Epidermal melanocyte (primary cell): ENCODE measurements at regions not wholly inside any gene's neighbourhood (a gene's known extent, or its start where the extent isn't known, plus 50 kb on each side); places are given as distances from the start of the nearest gene placed in this dataset.

Source experiments
- DNase-seq: peaks from one replicate; pipeline ENCODE4 v3.0.0; 2011; ENCODE audit warnings: low spot score; ENCODE audit not compliant: insufficient read length

GRCh38 chr3:187618722-187619121 is 51.5 kb downstream of the SST start:
- DNase-seq = no peak

GRCh38 chr3:187617213-187617612 is 53.0 kb downstream of the SST start:
- no peak for DNase-seq

GRCh38 chr3:187616307-187616972 is 53.8 kb downstream of the SST start:
- peak; percentile 52 for DNase-seq

GRCh38 chr3:187615630-187616029 is 54.6 kb downstream of the SST start:
- no peak for DNase-seq

- DNase-seq = no peak
Observed at GRCh38 chr3:187612656-187613055, 57.5 kb downstream of the SST start.

- no peak for DNase-seq
Observed at GRCh38 chr3:187610981-187611511, 59.1 kb downstream of the SST start.

GRCh38 chr3:187594272-187594671 is 75.9 kb downstream of the SST start:
- no peak for DNase-seq

- no peak for DNase-seq
Observed at GRCh38 chr3:187593451-187593850, 76.7 kb downstream of the SST start.

GRCh38 chr3:187590861-187591576 is 79.2 kb downstream of the SST start:
- no peak for DNase-seq

GRCh38 chr3:187587076-187587475 is 83.1 kb downstream of the SST start:
- no peak for DNase-seq

GRCh38 chr3:187586226-187586625 is 84.0 kb downstream of the SST start:
- no peak for DNase-seq

- no peak for DNase-seq
Observed at GRCh38 chr3:187572441-187572840, 97.8 kb downstream of the SST start.

- no peak for DNase-seq
Observed at GRCh38 chr3:187571701-187572100, 98.5 kb downstream of the SST start.

- no peak for DNase-seq
Observed at GRCh38 chr3:187570776-187571175, 99.4 kb downstream of the SST start.

- DNase-seq = no peak
Observed at GRCh38 chr3:187568171-187568570, 102.0 kb downstream of the SST start.

- peak; percentile 43 for DNase-seq
Observed at GRCh38 chr3:187567661-187568121, 102.5 kb downstream of the SST start.

- DNase-seq = no peak
Observed at GRCh38 chr3:187567021-187567420, 103.2 kb downstream of the SST start.

- no peak for DNase-seq
Observed at GRCh38 chr3:187565701-187566100, 104.5 kb downstream of the SST start.

GRCh38 chr3:187558990-187559389 is 111.2 kb downstream of the SST start:
- no peak for DNase-seq

GRCh38 chr3:187551416-187551815 is 118.8 kb downstream of the SST start:
- no peak for DNase-seq

GRCh38 chr3:187550446-187550845 is 119.7 kb downstream of the SST start:
- DNase-seq = no peak

- DNase-seq = no peak
Observed at GRCh38 chr3:187545366-187545765, 124.8 kb downstream of the SST start.

- DNase-seq = no peak
Observed at GRCh38 chr3:187544326-187544725, 125.9 kb downstream of the SST start.
